Muscle layer of duodenum (tissue), 2 donors: ENCODE measurements at regions not wholly inside any gene's neighbourhood (a gene's known extent, or its start where the extent isn't known, plus 50 kb on each side); places are given as distances from the start of the nearest gene placed in this dataset.
"Not testable (repeated sequence)": the region's sequence is repeated elsewhere in the genome, so short reads cannot be mapped to it uniquely, and the experiment has no call there.

Experiments
- H3K27ac ChIP-seq: one replicate; pipeline ENCODE4 v1.7.0; 2013; ENCODE audit warnings: mild to moderate bottlenecking, low read length
- H3K27me3 ChIP-seq: one replicate; pipeline ENCODE4 v1.7.0; 2013; ENCODE audit warnings: low read depth, mild to moderate bottlenecking, control low read depth, low read length
- H3K36me3 ChIP-seq, 2 donors: one replicate each; pipeline ENCODE4 v1.7.0; 2013; ENCODE audit warnings: low read length in 2 of 2, control low read depth in 1 of 2, mild to moderate bottlenecking in 1 of 2; ENCODE audit not compliant: insufficient read depth in 2 of 2, control insufficient read depth in 1 of 2
- H3K4me1 ChIP-seq, 2 donors: one replicate each; pipeline ENCODE4 v1.7.0; 2013; ENCODE audit warnings: low read length in 2 of 2, mild to moderate bottlenecking in 2 of 2, control low read depth in 1 of 2, moderate library complexity in 1 of 2; ENCODE audit not compliant: insufficient read depth in 2 of 2, control insufficient read depth in 1 of 2
- H3K4me3 ChIP-seq, 2 donors: one replicate each; pipeline ENCODE4 v1.7.0; 2013; ENCODE audit warnings: low read length in 2 of 2, low read depth in 1 of 2, mild to moderate bottlenecking in 1 of 2
- H3K9me3 ChIP-seq, 2 donors: one replicate each; pipeline ENCODE4 v1.7.0; 2013; ENCODE audit warnings: low read length in 2 of 2, control low read depth in 1 of 2, mild to moderate bottlenecking in 1 of 2; ENCODE audit not compliant: control insufficient read depth in 1 of 2
- donor health status: healthy.

DNA sequence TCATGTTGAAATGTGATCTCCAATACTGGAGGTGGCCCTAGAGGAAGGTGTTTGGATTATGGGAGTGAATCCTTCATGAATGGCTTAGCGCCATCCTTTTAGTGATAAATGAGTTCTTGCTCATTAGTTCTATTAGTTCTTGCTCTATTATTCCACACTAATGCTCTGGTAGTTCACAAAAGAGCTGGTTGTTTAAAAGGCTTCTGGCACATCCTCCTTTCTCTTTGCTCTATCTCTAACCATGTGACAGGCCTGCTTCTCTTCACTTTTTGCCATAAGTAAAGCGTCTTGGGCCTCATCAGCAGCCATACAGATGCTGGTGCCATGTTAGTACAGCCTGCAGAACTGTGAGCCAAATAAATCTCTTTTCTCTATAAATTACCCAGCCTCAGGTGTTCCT, 469.9 kb downstream of the GUCY1A2 start:
- no peaks in the 10 kb centered on the region for H3K27me3 ChIP-seq
- no peaks in the 10 kb centered on the region for H3K36me3 ChIP-seq
- no peaks in the 10 kb centered on the region for H3K4me1 ChIP-seq
- H3K27ac ChIP-seq = no peak overlapping the region
- no peak overlapping the region for H3K4me3 ChIP-seq
- peaks cover 0 to 3% of the 10 kb centered on the region in 2 donors for H3K9me3 ChIP-seq

DNA sequence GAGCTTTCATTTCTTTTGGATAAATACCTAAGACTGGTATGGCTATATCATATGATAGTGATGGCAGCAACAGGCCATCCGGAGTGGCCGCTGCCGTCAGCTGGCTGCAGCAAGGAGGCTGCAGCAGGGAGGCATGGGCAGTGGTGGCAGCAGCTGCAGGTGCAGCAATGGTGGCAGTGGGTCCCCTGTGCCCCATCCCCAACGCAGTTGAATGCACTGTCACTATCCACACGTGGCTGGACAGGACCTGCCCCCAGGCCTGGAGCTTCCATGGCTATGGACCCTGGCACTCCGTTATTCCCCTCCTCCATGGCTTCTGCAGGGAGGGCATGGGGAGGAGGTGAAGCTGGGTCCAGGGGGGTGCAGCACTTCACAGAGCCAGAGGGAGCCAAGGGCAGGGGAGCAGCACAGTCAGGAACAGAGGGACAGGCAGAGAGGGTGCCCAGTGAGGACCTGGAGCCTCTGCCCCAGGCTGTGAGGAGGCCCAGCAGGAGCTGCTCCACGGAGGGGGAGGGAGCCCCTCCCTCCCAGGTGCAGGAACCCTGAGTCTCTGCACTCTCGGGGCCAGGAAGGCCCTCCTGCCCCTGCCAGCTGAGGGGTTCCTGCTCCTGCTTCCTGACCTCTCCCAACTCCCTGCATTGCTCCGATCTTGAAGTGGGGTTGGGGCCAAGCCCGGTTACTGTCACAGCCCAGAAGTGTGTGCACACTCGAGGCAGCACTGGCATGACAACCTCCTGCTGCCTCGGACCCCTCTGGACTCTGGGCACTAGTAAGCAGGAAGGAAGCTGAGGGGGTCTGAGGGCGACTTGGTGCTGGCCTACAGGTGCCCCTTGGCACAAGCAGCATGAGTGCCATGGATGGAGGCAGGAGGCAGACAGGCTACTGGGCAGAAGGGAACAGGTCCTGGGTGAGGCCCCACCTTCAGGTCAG, 466.3 kb downstream of the GUCY1A2 start:
- Histone ChIP-seq H3K27me3 (no peaks in the 10 kb centered on the region), H3K4me1 (no peaks in the 10 kb centered on the region), H3K36me3 (no peaks in the 10 kb centered on the region), H3K9me3 (no peaks in the 10 kb centered on the region), H3K27ac (no peak overlapping the region), H3K4me3 (no peak overlapping the region)

DNA sequence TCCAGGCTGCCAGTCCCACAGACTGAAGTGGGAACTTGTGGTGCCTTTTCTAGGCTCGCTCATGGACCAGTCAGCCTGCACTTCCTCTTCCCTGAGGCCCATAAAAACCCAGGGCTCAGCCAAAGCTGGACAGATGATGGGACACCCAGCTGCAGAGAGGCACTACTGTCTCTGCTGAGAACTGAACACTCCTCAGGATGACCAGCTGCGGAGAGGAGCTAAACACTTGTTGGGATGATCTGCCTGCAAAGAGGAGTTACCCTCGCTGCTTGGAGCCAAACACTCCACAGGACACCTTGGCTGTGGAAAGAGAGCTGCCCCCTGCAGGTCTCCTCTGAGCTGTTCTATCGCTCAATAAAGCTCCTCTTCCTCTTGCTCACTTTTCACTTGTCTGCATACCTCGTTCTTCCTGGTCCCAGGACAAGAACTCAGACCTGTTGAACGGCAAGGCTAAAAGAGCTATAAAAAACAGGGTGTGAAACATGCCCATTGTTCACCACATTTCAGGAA, 465.5 kb downstream of the GUCY1A2 start:
- no peaks in the 10 kb centered on the region for H3K27me3 ChIP-seq
- H3K36me3 ChIP-seq = no peaks in the 10 kb centered on the region
- no peaks in the 10 kb centered on the region for H3K4me1 ChIP-seq
- no peak overlapping the region for H3K27ac ChIP-seq
- H3K4me3 ChIP-seq = no peak overlapping the region
- H3K9me3 ChIP-seq = no peaks in the 10 kb centered on the region

DNA sequence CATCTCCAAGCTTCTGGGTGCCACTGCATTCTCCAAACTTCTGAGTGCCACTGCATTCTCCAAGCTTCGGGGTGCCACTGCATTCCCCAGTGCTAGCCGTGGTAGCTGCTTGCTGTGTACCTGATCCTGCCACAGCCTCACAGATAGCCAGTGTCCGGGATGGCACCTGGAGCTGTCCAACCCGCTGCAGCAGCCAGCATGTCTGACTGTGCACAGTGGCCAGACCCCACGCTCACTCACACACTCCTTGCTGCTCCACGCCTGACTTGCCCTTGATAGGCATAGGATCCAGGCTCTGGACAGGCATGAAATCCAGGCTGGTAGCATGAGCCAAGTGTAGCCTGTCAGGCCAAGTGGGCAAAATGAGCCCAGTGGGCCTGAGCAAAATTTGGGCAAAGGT, 465.0 kb downstream of the GUCY1A2 start:
- H3K36me3 ChIP-seq = no peaks in the 10 kb centered on the region
- no peaks in the 10 kb centered on the region for H3K4me1 ChIP-seq
- H3K27me3 ChIP-seq = no peaks in the 10 kb centered on the region
- H3K27ac ChIP-seq = no peak overlapping the region
- no peak overlapping the region for H3K4me3 ChIP-seq
- no peaks in the 10 kb centered on the region for H3K9me3 ChIP-seq

- H3K27me3 ChIP-seq, H3K9me3 ChIP-seq, H3K4me1 ChIP-seq, H3K27ac ChIP-seq, H3K36me3 ChIP-seq, H3K4me3 ChIP-seq: not testable (repeated sequence)
These were observed 462.6 kb downstream of the GUCY1A2 start for GRCh38 chr11:106555566-106556250.

DNA sequence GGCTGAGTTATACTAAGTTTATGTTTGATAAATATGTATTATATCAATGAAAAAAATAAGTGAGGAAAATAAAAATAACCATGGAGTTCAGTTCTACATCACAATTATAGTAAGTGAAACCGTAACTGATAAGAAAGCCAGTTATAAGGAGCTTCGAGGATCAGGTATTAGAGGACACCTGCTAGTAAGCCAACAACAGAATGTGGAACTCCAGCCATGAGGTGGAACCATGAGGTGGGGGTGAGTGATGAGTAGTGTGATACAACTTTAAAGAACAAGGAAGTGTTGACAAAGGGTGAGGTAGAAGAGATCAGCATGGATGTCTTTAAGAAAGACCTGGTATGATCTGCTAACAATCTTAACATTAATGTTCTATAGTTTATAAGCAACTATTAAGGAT, 452.9 kb downstream of the GUCY1A2 start:
- Histone ChIP-seq H3K4me1 (no peaks in the 10 kb centered on the region), H3K27ac (no peak overlapping the region), H3K9me3 (no peaks in the 10 kb centered on the region), H3K4me3 (no peak overlapping the region), H3K27me3 (no peaks in the 10 kb centered on the region), H3K36me3 (no peaks in the 10 kb centered on the region)

DNA sequence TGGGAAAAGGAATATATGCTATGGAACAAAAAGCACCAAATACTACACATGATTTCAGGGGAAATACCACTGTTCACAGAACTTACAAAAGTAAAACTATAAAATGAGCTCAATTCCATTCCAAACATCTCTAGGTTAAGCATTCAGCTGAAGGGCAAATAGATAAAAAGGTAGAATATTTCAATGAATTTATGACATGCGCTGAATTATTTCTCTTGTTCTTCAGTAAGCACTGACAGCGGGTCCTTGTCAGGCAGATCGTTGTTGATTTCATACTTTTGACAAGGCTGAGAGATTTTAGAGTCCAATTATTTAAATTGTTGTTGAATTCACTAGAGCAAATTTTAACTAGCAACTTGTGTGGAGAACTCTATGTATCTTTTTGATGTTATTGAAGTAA, 449.6 kb downstream of the GUCY1A2 start:
- Histone ChIP-seq H3K36me3 (no peaks in the 10 kb centered on the region), H3K4me3 (no peak overlapping the region), H3K27me3 (no peaks in the 10 kb centered on the region), H3K27ac (no peak overlapping the region), H3K9me3 (peaks cover 0 to 5% of the 10 kb centered on the region in 2 donors), H3K4me1 (no peaks in the 10 kb centered on the region)

DNA sequence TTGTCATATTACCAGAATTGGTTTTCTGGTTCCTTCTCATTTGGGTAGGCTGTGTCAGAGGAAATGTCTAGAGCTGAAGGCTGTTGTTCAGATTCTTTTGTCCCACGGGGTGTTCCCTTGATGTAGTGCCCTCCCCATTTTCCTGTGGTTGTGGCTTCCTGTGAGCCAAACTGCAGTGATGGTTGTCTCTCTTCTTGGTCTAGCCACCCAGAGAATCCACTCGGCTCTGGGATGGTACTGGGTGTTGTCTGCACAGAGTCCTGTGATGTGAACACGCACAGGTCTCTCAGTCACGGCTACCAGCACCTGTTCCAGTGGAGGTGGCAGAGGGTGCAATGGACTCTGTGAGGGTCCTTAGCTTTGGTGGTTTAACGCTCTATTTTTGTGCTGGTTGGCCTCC, 440.9 kb downstream of the GUCY1A2 start:
- not testable (repeated sequence) for H3K27me3 ChIP-seq, H3K4me3 ChIP-seq, H3K36me3 ChIP-seq, H3K4me1 ChIP-seq, H3K27ac ChIP-seq
- peaks cover 0 to 11% of the 10 kb centered on the region in 2 donors for H3K9me3 ChIP-seq

DNA sequence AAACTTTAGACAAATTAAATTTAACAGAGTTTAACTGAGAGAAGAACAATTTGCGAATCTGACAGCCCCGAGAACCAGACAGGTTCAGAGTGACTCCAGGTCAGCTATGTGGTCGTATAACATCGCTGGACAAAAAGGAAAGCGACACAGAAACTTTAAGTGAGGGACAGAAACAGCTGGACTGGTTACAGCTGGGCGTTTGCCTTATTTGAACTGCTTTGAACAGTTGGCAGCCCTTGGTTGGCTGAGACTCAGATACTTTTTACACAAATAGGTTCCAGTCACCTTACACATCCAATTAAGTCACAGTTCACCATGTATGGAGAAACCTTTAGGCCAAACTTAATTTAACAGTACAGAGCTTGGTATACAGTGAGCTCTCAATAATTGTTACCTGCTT, 436.9 kb downstream of the GUCY1A2 start:
- no peak overlapping the region for H3K4me3 ChIP-seq
- no peaks in the 10 kb centered on the region for H3K27me3 ChIP-seq
- no peak overlapping the region for H3K27ac ChIP-seq
- peaks cover 0 to 8% of the 10 kb centered on the region in 2 donors for H3K9me3 ChIP-seq
- H3K4me1 ChIP-seq = no peaks in the 10 kb centered on the region
- H3K36me3 ChIP-seq = no peaks in the 10 kb centered on the region

- Histone ChIP-seq H3K27ac (no peak overlapping the region), H3K4me1 (no peaks in the 10 kb centered on the region), H3K4me3 (no peak overlapping the region), H3K36me3 (no peaks in the 10 kb centered on the region), H3K9me3 (peaks cover 0 to 2% of the 10 kb centered on the region in 2 donors), H3K27me3 (no peaks in the 10 kb centered on the region)
These were observed 433.2 kb downstream of the GUCY1A2 start for GRCh38 chr11:106585061-106585460.

DNA sequence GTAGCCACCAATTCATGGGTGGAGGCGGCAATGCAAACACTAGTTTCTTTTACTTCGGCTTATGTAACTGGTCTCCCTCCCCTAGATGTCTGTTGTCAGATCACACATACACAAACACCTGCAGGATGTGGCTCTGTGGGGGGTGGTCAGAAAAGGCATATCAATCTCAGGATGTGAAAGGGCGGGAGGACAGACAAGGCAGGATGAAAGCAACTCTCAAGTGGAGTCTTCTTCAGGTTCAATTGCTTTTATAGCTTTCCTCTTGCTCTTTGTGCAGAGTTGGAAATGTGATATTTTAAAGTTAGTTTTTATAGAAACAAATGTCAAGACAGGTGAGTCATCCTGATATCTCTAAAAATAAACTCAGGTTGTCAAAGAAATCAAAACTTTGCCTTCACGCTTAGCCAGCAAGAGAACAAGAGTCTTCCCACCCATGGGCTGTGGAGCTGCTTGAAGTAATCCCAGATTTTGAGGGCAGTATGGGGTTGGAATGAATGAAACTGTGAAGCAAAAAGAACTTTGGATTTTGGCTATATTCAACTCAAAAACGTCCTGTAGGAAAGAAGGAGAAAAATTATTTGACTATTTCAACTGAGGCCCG, 423.4 kb downstream of the GUCY1A2 start:
- H3K27me3 ChIP-seq = no peaks in the 10 kb centered on the region
- no peaks in the 10 kb centered on the region for H3K9me3 ChIP-seq
- no peak overlapping the region for H3K4me3 ChIP-seq
- no peak overlapping the region for H3K27ac ChIP-seq
- no peaks in the 10 kb centered on the region for H3K4me1 ChIP-seq
- H3K36me3 ChIP-seq = no peaks in the 10 kb centered on the region
